SK-N-SH (cell line): ENCODE measurements at regions not wholly inside any gene's neighbourhood (a gene's known extent, or its start where the extent isn't known, plus 50 kb on each side); places are given as distances from the start of the nearest gene placed in this dataset.

Source experiments
- CTCF ChIA-PET: fragments of 300-600, 350-600 bp; formaldehyde crosslinking; extraction: SDS; loops from one replicate; lab custom pipeline; 2021; lab: Yijun Ruan, JAX
- POLR2A ChIA-PET: fragments of 350-600 bp; sonication (Branson Sonifier 250); formaldehyde crosslinking; extraction: SDS; loops from one replicate; lab custom pipeline; 2020; ENCODE audit warnings: antibody characterized with exemption, inconsistent platforms; lab: Yijun Ruan, JAX
- DNase-seq: peaks from one replicate; pipeline ENCODE4 v3.0.0; 2012
- H2AFZ ChIP-seq: fragments of 200-600 bp; sonication (generic); 2 replicates; pipeline ENCODE4 v1.8.1; 2016; ENCODE audit warnings: antibody characterized with exemption, mild to moderate bottlenecking, low read depth
- H3F3A ChIP-seq: fragments of 200-600 bp; sonication (generic); replicated peaks from 2 replicates; pipeline ENCODE3; 2016; ENCODE audit warnings: antibody characterized with exemption, mild to moderate bottlenecking; ENCODE audit not compliant: insufficient read depth
- H3K27ac ChIP-seq, 2 experiments: fragments of 200-500 bp in 1 of 2; fragments of 200-600 bp in 1 of 2; sonication (Bioruptor generic) in 1 of 2; sonication (generic), shearing (Covaris generic) in 1 of 2; 2 replicates each; pipeline versions ENCODE4 v1.5.1 to v1.6.1; 2014 to 2016; ENCODE audit warnings: low read depth in 2 of 2, inconsistent platforms in 1 of 2, low read length in 1 of 2, mild to moderate bottlenecking in 1 of 2, mixed read lengths in 1 of 2
- H3K27me3 ChIP-seq: fragments of 200-600 bp; sonication (generic), shearing (Covaris generic); 2 replicates; pipeline ENCODE4 v1.6.1; 2016; ENCODE audit warnings: mixed run types; ENCODE audit not compliant: insufficient read depth
- H3K36me3 ChIP-seq, 2 experiments: fragments of 200-500 bp in 1 of 2; fragments of 200-600 bp in 1 of 2; sonication (Bioruptor generic) in 1 of 2; sonication (generic) in 1 of 2; replicated peaks in 1 of 2; 2 replicates each; pipeline versions ENCODE3 to v1.5.1; 2014 to 2016; ENCODE audit warnings: low read length in 1 of 2, mild to moderate bottlenecking in 1 of 2; ENCODE audit not compliant: insufficient read depth in 2 of 2, control insufficient read depth in 1 of 2
- H3K4me1 ChIP-seq, 2 experiments: fragments of 200-500 bp in 1 of 2; fragments of 200-600 bp in 1 of 2; sonication (Bioruptor generic) in 1 of 2; sonication (generic), shearing (Covaris generic) in 1 of 2; 2 replicates each; pipeline versions ENCODE4 v1.5.1 to v1.6.1; 2014 to 2016; ENCODE audit warnings: low read depth in 1 of 2, low read length in 1 of 2, mixed run types in 1 of 2; ENCODE audit not compliant: insufficient read depth in 2 of 2, control insufficient read depth in 1 of 2
- H3K4me2 ChIP-seq: fragments of 200-600 bp; sonication (generic), shearing (Covaris generic); 2 replicates; pipeline ENCODE4 v1.6.1; 2017; ENCODE audit warnings: mixed run types
- H3K4me3 ChIP-seq, 2 experiments: fragments of 200-500 bp in 1 of 2; fragments of 200-600 bp in 1 of 2; sonication (Bioruptor generic) in 1 of 2; sonication (generic), shearing (Covaris generic) in 1 of 2; 2 replicates each; pipeline versions ENCODE4 v1.5.1 to v1.8.1; 2014 to 2016; ENCODE audit warnings: low read depth in 2 of 2, inconsistent platforms in 1 of 2, low read length in 1 of 2, mild to moderate bottlenecking in 1 of 2, mixed read lengths in 1 of 2, moderate library complexity in 1 of 2
- H3K79me2 ChIP-seq: fragments of 200-600 bp; sonication (generic); 2 replicates; pipeline ENCODE4 v1.8.1; 2017; ENCODE audit warnings: mild to moderate bottlenecking; ENCODE audit not compliant: insufficient read depth
- H3K9ac ChIP-seq: fragments of 200-600 bp; sonication (generic); 2 replicates; pipeline ENCODE4 v1.6.1; 2017; ENCODE audit warnings: mixed run types
- H3K9me2 ChIP-seq: fragments of 200-600 bp; sonication (generic); 2 replicates; pipeline ENCODE4 v1.6.1; 2017; ENCODE audit warnings: mixed run types
- H3K9me3 ChIP-seq: fragments of 200-600 bp; sonication (generic); 2 replicates; pipeline ENCODE4 v1.6.1; 2017; ENCODE audit warnings: mixed run types, mild to moderate bottlenecking, moderate library complexity
- H4K20me1 ChIP-seq: fragments of 200-600 bp; sonication (generic); 2 replicates; pipeline ENCODE4 v1.6.1; 2017; ENCODE audit warnings: mild to moderate bottlenecking, mixed run types; ENCODE audit not compliant: insufficient read depth
- CHD2 ChIP-seq: fragments of 150-350 bp; IDR thresholded peaks from 2 replicates; pipeline ENCODE4 v1.6.1; 2018; ENCODE audit warnings: low read length; ENCODE audit not compliant: partially characterized antibody
- ELF1 ChIP-seq: IDR thresholded peaks from 2 replicates; pipeline ENCODE4 v1.4.0; 2012
- EP300 ChIP-seq, 2 experiments: IDR thresholded peaks; 2 replicates each; pipeline versions ENCODE4 v1.4.0 to v1.6.1; 2012; ENCODE audit warnings: borderline replicate concordance in 1 of 2, low read depth in 1 of 2, low read length in 1 of 2
- FOSL2 ChIP-seq: IDR thresholded peaks from 2 replicates; pipeline ENCODE4 v1.4.0; 2012; ENCODE audit warnings: low read depth, mild to moderate bottlenecking, moderate library complexity, borderline replicate concordance
- MXI1 ChIP-seq: IDR thresholded peaks from 2 replicates; pipeline ENCODE4 v1.6.1; 2012; ENCODE audit warnings: mild to moderate bottlenecking, low read depth, low read length, improper control_type of control experiment
- NRF1 ChIP-seq: IDR thresholded peaks from 2 replicates; pipeline ENCODE4 v1.6.1; 2012; ENCODE audit warnings: low read depth, mild to moderate bottlenecking, low read length
- RAD21 ChIP-seq: IDR thresholded peaks from 2 replicates; pipeline ENCODE4 v1.6.1; 2012; ENCODE audit warnings: mild to moderate bottlenecking, low read length
- RCOR1 ChIP-seq: fragments of 150-350 bp; IDR thresholded peaks from 2 replicates; pipeline ENCODE4 v1.6.1; 2017; ENCODE audit warnings: antibody characterized with exemption, low read length
- RFX5 ChIP-seq: IDR thresholded peaks from 2 replicates; pipeline ENCODE4 v1.6.1; 2012; ENCODE audit warnings: mild to moderate bottlenecking, improper control_type of control experiment, low read length
- RXRA ChIP-seq: IDR thresholded peaks from 2 replicates; pipeline ENCODE4 v1.4.0; 2012; ENCODE audit warnings: low read depth, mild to moderate bottlenecking, borderline replicate concordance
- TEAD4 ChIP-seq: IDR thresholded peaks from 2 replicates; pipeline ENCODE4 v1.4.0; 2012; ENCODE audit warnings: mild to moderate bottlenecking, borderline replicate concordance; ENCODE audit not compliant: insufficient read depth
- WGBS: methylation state at CpG from one replicate; pipeline ENCODE4 v1.1.6; 2017; ENCODE audit warnings: low lambda C conversion rate; 5-methylcytosine and 5-hydroxymethylcytosine counted together
- TF ChIP-seq, protein P1 (sequence below): IDR thresholded peaks from 2 replicates; pipeline ENCODE4 v1.4.0; 2012; ENCODE audit warnings: low read depth
- TF ChIP-seq, protein P2 (sequence below): fragments of 150-350 bp; IDR thresholded peaks from 2 replicates; pipeline ENCODE4 v1.6.1; 2017; ENCODE audit warnings: antibody characterized with exemption, low read length, low read depth, borderline replicate concordance
- TF ChIP-seq, protein P3 (sequence below): fragments of 150-350 bp; IDR thresholded peaks from 2 replicates; pipeline ENCODE4 v1.6.1; 2016; ENCODE audit warnings: mild to moderate bottlenecking, low read depth, low read length
- TF ChIP-seq, protein P4 (sequence below): IDR thresholded peaks from 2 replicates; pipeline ENCODE4 v1.6.1; 2012; ENCODE audit warnings: mild to moderate bottlenecking, low read depth, low read length, moderate library complexity
- TF ChIP-seq, protein P5 (sequence below): IDR thresholded peaks from 2 replicates; pipeline ENCODE4 v1.4.0; 2012; ENCODE audit warnings: low read depth, borderline replicate concordance

DNA sequence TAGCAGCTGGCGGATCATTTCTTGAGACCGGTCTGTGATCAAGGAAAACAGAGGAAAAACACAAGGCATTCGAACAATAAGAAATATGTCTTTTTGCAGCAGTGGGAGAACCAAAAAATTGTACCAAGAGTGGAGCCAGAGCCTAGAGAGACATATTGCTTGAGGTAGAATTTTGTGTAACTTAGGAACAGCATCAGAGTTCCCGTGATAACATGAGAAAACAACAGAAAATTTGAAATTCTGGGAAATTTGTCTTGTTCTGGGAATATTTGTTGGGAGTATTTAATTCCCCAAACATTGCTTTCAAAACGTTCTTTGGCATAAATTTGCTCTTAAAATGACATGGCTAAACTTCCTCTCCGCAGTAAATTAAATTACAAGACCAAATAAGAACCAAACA lies 267.5 kb downstream of the GPD2 start:
- no peak overlapping the region for H3K4me3 ChIP-seq
- no peaks in the 10 kb centered on the region for H3K9me3 ChIP-seq
- H3K27me3 ChIP-seq, result no peaks in the 10 kb centered on the region
- DNase-seq, result no peak
- H3K4me2 ChIP-seq, result no peak overlapping the region
- H3K79me2 ChIP-seq, result no peaks in the 10 kb centered on the region
- no peak overlapping the region for H3K9ac ChIP-seq
- TF ChIP-seq, protein P1, sequence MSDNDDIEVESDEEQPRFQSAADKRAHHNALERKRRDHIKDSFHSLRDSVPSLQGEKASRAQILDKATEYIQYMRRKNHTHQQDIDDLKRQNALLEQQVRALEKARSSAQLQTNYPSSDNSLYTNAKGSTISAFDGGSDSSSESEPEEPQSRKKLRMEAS, result no peak
- no peak for TF ChIP-seq TEAD4
- no peak for TF ChIP-seq MXI1
- TF ChIP-seq, protein P2, sequence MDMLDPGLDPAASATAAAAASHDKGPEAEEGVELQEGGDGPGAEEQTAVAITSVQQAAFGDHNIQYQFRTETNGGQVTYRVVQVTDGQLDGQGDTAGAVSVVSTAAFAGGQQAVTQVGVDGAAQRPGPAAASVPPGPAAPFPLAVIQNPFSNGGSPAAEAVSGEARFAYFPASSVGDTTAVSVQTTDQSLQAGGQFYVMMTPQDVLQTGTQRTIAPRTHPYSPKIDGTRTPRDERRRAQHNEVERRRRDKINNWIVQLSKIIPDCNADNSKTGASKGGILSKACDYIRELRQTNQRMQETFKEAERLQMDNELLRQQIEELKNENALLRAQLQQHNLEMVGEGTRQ, result no peak
- no peak for TF ChIP-seq CHD2
- TF ChIP-seq EP300 (IDR thresholded peaks at IDR 0.05; ENCODE audit: borderline replicate concordance in 1 of 2, low read depth in 1 of 2, low read length in 1 of 2), result no peak
- TF ChIP-seq, protein P3, sequence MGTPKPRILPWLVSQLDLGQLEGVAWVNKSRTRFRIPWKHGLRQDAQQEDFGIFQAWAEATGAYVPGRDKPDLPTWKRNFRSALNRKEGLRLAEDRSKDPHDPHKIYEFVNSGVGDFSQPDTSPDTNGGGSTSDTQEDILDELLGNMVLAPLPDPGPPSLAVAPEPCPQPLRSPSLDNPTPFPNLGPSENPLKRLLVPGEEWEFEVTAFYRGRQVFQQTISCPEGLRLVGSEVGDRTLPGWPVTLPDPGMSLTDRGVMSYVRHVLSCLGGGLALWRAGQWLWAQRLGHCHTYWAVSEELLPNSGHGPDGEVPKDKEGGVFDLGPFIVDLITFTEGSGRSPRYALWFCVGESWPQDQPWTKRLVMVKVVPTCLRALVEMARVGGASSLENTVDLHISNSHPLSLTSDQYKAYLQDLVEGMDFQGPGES, result no peak
- H3K36me3 ChIP-seq, result no peaks in the 10 kb centered on the region
- no peak overlapping the region for H3K27ac ChIP-seq
- H3K9me2 ChIP-seq, result no peaks in the 10 kb centered on the region
- ChIA-PET POLR2A (no interaction called here), CTCF (no interaction called here)
- H3F3A ChIP-seq, result no peaks in the 10 kb centered on the region
- H2AFZ ChIP-seq, result no peak overlapping the region
- H3K4me1 ChIP-seq, result no peaks in the 10 kb centered on the region
- no peaks in the 10 kb centered on the region for H4K20me1 ChIP-seq
- WGBS, result 20% methylated on average over 6 of the region's 6 CpGs

DNA sequence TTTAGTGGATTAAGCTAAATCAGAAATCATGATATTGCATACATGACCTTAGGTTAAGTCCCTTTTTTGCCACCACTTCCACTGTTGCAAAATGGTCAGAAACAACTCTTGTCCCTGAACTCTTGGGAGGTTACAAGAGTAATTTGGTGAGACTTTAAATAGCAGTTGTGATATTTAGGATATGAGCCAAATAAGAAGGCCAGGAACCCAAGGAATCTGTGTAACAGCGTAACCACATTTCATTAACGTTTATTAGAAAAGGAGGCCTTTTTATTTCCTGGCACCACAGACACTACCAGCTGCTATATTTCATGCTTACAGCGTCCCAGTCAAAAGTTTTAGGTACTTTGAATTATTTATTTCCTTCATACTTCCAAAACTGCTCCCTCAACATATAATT lies 268.0 kb downstream of the GPD2 start:
- H3K4me3 ChIP-seq, result no peak overlapping the region
- H3K27ac ChIP-seq, result no peak overlapping the region
- H3K9me3 ChIP-seq, result no peaks in the 10 kb centered on the region
- no peak for DNase-seq
- H3K79me2 ChIP-seq, result no peaks in the 10 kb centered on the region
- no peak overlapping the region for H3K4me2 ChIP-seq
- ChIA-PET POLR2A (no interaction called here), CTCF (interaction anchor here (0.7 kb wide), 1 partner anchor 54 kb away, joined by 3 read pairs; no protein-coding TSS in a partner anchor)
- WGBS, result 8% methylated on average over 3 of the region's 3 CpGs
- H3K9me2 ChIP-seq, result no peaks in the 10 kb centered on the region
- no peak overlapping the region for H2AFZ ChIP-seq
- H3K4me1 ChIP-seq, result no peaks in the 10 kb centered on the region
- H4K20me1 ChIP-seq, result no peaks in the 10 kb centered on the region
- no peaks in the 10 kb centered on the region for H3K27me3 ChIP-seq
- H3K36me3 ChIP-seq, result no peaks in the 10 kb centered on the region
- TF ChIP-seq, protein P4, sequence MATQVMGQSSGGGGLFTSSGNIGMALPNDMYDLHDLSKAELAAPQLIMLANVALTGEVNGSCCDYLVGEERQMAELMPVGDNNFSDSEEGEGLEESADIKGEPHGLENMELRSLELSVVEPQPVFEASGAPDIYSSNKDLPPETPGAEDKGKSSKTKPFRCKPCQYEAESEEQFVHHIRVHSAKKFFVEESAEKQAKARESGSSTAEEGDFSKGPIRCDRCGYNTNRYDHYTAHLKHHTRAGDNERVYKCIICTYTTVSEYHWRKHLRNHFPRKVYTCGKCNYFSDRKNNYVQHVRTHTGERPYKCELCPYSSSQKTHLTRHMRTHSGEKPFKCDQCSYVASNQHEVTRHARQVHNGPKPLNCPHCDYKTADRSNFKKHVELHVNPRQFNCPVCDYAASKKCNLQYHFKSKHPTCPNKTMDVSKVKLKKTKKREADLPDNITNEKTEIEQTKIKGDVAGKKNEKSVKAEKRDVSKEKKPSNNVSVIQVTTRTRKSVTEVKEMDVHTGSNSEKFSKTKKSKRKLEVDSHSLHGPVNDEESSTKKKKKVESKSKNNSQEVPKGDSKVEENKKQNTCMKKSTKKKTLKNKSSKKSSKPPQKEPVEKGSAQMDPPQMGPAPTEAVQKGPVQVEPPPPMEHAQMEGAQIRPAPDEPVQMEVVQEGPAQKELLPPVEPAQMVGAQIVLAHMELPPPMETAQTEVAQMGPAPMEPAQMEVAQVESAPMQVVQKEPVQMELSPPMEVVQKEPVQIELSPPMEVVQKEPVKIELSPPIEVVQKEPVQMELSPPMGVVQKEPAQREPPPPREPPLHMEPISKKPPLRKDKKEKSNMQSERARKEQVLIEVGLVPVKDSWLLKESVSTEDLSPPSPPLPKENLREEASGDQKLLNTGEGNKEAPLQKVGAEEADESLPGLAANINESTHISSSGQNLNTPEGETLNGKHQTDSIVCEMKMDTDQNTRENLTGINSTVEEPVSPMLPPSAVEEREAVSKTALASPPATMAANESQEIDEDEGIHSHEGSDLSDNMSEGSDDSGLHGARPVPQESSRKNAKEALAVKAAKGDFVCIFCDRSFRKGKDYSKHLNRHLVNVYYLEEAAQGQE, result no peak
- no peak for TF ChIP-seq FOSL2
- no peak for TF ChIP-seq RFX5
- no peak for TF ChIP-seq NRF1
- TF ChIP-seq, protein P2, result no peak
- no peak for TF ChIP-seq ELF1
- no peak for TF ChIP-seq RAD21
- TF ChIP-seq RCOR1, result no peak
- TF ChIP-seq RXRA, result no peak
- TF ChIP-seq, protein P5, sequence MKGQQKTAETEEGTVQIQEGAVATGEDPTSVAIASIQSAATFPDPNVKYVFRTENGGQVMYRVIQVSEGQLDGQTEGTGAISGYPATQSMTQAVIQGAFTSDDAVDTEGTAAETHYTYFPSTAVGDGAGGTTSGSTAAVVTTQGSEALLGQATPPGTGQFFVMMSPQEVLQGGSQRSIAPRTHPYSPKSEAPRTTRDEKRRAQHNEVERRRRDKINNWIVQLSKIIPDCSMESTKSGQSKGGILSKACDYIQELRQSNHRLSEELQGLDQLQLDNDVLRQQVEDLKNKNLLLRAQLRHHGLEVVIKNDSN, result no peak
- no peak overlapping the region for H3K9ac ChIP-seq
- H3F3A ChIP-seq, result no peaks in the 10 kb centered on the region
